ENCODE measurements at regions not wholly inside any gene's neighbourhood (a gene's known extent, or its start where the extent isn't known, plus 50 kb on each side); places are given as distances from the start of the nearest gene placed in this dataset.
"Not testable (repeated sequence)": the region's sequence is repeated elsewhere in the genome, so short reads cannot be mapped to it uniquely, and the experiment has no call there.

DNA sequence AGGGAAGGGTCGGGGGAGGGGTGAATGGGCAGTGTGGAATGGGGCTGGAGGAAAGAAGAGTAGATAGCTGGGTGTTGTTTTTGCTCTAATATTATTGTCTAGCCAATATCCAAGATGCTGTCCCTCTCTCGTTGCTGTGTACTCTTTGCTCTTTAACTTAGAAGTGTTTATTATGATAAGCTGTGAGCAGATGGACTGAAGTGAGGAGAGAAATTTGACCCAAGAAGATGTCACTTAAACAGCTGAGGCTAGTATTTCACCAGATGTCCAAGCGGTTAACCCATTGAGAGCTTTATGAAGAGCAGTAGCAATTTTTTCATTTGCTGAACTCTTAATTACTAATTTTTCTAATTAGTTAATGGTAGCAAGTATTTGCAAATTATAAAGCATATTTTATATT, 212.2 kb upstream of the TP63 start:
- H3K27ac Mint-ChIP-seq, result no peak overlapping the region
- peaks cover 17% of the 10 kb centered on the region for H3K9me3 Mint-ChIP-seq
- no peaks in the 10 kb centered on the region for H3K27me3 Mint-ChIP-seq (ENCODE audit: low read depth)
- DNase-seq (ENCODE audit: low spot score), result no peak
- peaks cover 7% of the 10 kb centered on the region for H3K36me3 Mint-ChIP-seq (ENCODE audit: low read depth)
- no peak overlapping the region for H3K4me3 Mint-ChIP-seq
- peaks cover 27% of the 10 kb centered on the region for H3K4me1 Mint-ChIP-seq (ENCODE audit: low read depth)

DNA sequence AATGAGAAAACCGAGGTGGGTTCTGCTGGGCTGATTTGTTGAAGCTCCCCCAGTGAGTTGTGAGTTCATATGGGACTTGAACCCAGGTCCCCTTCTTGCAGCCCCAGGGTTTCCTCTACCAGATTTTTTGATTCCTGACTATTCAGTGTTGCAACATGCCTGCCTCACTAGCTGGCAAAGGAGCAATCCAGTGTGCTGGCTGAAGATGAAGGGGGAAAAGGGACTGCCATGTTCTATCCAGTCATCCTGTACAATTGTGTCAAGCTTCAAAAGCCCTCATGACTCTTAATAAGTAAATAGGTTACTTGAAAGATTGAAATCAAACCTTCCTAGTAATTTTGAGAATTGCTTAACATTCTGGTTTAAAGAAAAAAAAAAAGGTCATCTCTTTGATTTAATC, 211.5 kb upstream of the TP63 start:
- Mint-ChIP-seq H3K4me3 (no peak overlapping the region), H3K27ac (no peak overlapping the region), H3K27me3 (ENCODE audit: low read depth) (no peaks in the 10 kb centered on the region), H3K9me3 (peaks cover 10% of the 10 kb centered on the region), H3K4me1 (ENCODE audit: low read depth) (peaks cover 30% of the 10 kb centered on the region), H3K36me3 (ENCODE audit: low read depth) (peaks cover 8% of the 10 kb centered on the region)
- DNase-seq (ENCODE audit: low spot score), result no peak

DNA sequence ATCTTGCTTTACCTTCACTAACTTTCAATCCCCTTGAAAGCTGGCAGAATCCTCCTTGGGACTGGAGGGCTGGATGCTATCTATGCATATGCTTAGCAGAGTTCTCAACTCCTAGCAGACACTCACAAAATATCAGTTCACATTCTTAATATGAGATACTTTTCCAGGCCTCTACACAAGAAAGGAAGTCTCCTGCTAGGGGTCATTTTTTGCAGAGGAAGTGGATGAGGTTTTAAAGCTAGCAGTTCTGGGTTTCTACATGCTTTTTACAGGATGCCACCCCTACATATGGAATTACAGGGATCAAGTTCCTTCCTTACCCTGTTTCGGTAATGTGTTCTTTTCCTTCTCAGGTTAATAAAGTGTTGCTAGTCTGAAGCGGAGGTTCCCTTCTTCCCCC, 206.3 kb upstream of the TP63 start:
- Mint-ChIP-seq H3K9me3 (peaks cover 17% of the 10 kb centered on the region), H3K4me1 (ENCODE audit: low read depth) (peaks cover 25% of the 10 kb centered on the region), H3K27ac (no peak overlapping the region), H3K27me3 (ENCODE audit: low read depth) (no peaks in the 10 kb centered on the region), H3K4me3 (no peak overlapping the region), H3K36me3 (ENCODE audit: low read depth) (peaks cover 21% of the 10 kb centered on the region)
- no peak for DNase-seq (ENCODE audit: low spot score)

DNA sequence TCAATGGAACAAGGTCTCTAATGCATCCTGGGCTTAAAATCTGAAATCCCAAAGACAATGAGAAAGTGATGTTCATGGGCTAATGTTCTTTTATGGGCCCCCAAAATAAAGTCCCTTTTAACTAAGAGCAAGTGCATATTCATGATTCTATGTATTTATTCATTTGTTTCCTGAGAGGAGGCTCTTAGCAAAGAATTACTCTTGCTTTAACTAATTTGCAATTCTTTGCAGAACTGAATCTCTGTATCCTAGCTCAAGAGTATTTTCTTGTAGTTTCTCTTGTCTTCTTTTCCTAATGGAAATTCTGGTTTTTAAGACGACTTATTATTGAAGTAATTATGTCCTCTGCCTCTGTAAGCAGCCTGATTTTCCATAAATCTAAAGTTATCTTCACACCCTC, 202.2 kb upstream of the TP63 start:
- DNase-seq (ENCODE audit: low spot score), result no peak
- no peaks in the 10 kb centered on the region for H3K27me3 Mint-ChIP-seq (ENCODE audit: low read depth)
- H3K4me1 Mint-ChIP-seq (ENCODE audit: low read depth), result peaks cover 21% of the 10 kb centered on the region
- no peak overlapping the region for H3K4me3 Mint-ChIP-seq
- H3K36me3 Mint-ChIP-seq (ENCODE audit: low read depth), result peaks cover 30% of the 10 kb centered on the region
- H3K27ac Mint-ChIP-seq, result no peak overlapping the region
- H3K9me3 Mint-ChIP-seq, result peaks cover 34% of the 10 kb centered on the region

DNA sequence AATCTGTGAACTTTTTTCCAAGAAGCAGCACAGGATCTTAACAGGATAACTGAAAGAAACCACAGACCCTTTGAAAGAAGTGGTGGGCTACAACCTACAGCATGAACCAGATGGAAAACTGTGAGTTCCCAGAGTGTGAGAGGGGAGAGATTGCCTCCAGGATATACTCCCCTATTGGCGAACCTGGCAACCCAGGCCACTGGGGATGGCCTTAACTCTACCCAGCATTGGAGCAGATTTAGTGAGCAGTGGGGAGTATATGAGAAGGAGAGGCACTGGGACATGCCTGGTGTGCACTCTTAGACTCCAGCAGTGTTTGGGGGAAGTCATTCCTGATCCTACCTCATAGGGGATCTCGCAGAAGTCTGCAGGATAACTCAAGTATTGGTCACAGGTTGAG, 201.0 kb upstream of the TP63 start:
- H3K4me3 Mint-ChIP-seq, result no peak overlapping the region
- no peak for DNase-seq (ENCODE audit: low spot score)
- H3K27ac Mint-ChIP-seq, result no peak overlapping the region
- H3K27me3 Mint-ChIP-seq (ENCODE audit: low read depth), result no peaks in the 10 kb centered on the region
- peaks cover 28% of the 10 kb centered on the region for H3K36me3 Mint-ChIP-seq (ENCODE audit: low read depth)
- H3K9me3 Mint-ChIP-seq, result peaks cover 45% of the 10 kb centered on the region
- peaks cover 13% of the 10 kb centered on the region for H3K4me1 Mint-ChIP-seq (ENCODE audit: low read depth)

DNA sequence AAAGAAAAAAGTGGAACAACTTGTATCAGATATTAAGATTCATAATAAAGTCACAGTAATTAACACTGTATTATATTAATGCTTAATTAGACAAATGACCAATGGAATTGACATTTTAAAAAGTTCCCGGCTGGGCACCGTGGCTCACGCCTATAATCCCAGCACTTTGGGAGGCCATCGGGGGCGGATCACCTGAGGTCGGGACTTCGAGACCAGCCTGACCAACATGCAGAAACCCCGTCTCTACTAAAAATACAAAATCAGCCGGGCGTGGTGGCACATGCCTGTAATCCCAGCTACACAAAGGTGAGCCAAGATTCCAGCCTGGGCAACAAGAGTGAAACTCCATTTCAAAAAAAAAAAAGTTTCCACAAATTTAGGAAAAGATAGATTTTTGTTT, 188.9 kb upstream of the TP63 start:
- H3K4me3 Mint-ChIP-seq; H3K27ac Mint-ChIP-seq; H3K36me3 Mint-ChIP-seq (ENCODE audit: low read depth); DNase-seq (ENCODE audit: low spot score); H3K4me1 Mint-ChIP-seq (ENCODE audit: low read depth); H3K27me3 Mint-ChIP-seq (ENCODE audit: low read depth): not testable (repeated sequence)
- H3K9me3 Mint-ChIP-seq, result peaks cover 16% of the 10 kb centered on the region

DNA sequence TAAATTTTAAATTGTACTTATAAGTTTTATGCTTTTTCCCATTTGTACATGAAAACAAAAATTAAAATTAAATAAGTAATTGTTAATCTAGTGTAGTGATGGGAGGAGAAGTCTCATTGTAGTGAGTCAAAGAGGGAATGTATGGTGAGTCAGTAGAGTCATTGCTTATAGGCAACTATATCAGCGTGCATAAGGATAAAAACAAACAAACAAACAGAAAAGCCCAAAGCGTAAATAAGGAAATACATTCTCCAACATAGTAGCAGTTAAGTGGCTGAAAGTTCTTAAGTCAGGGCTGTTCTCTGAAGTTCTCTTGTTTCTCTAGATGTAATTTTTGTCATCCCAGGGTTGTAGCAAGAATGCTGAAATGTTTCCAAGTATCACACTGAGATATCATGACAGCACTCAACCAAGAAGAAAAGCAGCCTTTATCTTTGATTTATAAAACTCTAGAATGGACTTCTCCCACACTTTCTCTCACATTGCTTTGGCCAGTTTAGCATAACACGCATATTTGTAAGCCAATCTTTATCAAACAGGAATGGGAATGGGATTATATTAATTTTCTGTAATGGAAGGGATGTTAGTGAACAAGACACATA, 184.1 kb upstream of the TP63 start:
- no peak for DNase-seq (ENCODE audit: low spot score)
- peaks cover 16% of the 10 kb centered on the region for H3K9me3 Mint-ChIP-seq
- peaks cover 4% of the 10 kb centered on the region for H3K4me1 Mint-ChIP-seq (ENCODE audit: low read depth)
- H3K27ac Mint-ChIP-seq, result no peak overlapping the region
- H3K4me3 Mint-ChIP-seq, result no peak overlapping the region
- peaks cover 10% of the 10 kb centered on the region for H3K36me3 Mint-ChIP-seq (ENCODE audit: low read depth)
- H3K27me3 Mint-ChIP-seq (ENCODE audit: low read depth), result no peaks in the 10 kb centered on the region

DNA sequence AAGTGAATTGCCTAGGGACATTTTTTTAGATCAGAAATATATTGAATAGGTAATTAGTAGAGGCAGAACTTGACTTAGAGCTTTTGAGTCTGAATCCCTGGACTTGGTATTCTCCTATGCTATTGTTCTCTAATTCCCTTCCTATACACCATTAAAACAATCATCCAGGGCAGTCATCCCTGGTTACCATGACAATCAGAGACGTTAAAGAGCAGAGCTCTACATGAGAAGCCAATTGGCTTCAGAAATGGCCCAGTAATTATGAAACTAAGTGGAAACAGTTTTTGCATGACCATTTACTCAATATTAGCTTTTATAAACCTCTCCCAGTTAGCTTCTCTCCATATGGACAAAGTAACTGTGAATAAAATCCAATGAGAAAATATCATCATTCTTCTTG, 182.1 kb upstream of the TP63 start:
- H3K27me3 Mint-ChIP-seq (ENCODE audit: low read depth), result no peaks in the 10 kb centered on the region
- H3K4me1 Mint-ChIP-seq (ENCODE audit: low read depth), result peaks cover 3% of the 10 kb centered on the region
- DNase-seq (ENCODE audit: low spot score), result no peak
- H3K9me3 Mint-ChIP-seq, result peaks cover 7% of the 10 kb centered on the region
- H3K4me3 Mint-ChIP-seq, result no peak overlapping the region
- H3K36me3 Mint-ChIP-seq (ENCODE audit: low read depth), result peaks cover 4% of the 10 kb centered on the region
- no peak overlapping the region for H3K27ac Mint-ChIP-seq

DNA sequence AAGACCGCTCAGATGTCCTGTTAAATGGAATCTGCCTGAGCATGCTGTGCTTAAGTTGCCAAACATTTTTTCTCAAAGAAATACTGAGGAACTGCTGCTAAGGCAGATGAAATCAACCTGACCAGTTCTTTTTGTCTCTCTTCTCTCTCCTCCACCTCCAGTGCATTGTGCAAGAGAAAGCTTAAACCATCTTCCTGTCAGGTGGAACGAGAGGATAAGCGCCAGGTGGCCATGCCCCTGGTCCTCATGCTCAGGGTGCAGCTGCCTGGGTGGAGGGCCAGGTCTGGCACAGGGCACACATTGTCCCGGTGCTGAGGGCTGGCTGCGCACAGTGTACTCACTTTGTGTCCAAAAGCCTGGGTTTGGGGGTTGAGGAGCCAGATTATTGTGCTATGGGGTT, 176.2 kb upstream of the TP63 start:
- no peak overlapping the region for H3K4me3 Mint-ChIP-seq

DNA sequence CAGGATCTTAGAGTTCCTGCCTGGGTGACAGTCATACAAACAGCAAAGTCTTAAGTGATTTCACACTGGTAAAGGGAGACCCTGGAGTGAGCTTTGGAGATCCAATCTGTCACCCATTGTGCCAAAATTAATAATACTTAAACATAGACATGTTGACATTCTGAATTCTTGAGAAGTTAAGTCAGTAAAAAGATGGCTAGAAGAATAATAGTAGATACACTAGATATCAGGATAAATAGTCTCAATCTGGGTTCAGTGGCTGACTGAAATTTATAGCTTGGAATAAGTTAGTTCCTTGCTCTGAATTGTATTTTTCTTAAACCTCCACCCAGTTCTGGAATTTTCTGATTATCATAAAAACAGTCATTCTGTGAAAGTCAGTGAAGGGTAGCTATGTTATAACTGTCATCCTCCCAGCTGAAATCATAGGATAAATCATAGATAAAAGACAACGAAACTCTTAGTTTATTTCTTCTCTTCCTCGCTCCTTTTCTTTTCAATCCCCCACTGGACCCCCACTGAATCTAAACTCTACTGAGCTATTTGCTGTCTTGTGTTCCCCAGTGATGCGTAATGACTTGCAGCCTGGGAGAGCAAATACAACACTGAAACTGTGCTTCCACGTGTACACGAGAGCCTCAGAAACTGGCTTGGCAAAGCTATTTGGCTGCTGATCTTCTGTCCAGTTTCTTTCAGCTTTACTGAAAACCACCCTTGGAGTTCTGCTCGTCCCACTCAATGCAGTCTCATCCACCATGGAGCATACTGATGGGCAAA, 175.4 kb upstream of the TP63 start:
- Mint-ChIP-seq H3K27ac (no peak overlapping the region), H3K4me3 (no peak overlapping the region), H3K36me3 (ENCODE audit: low read depth) (peaks cover 3% of the 10 kb centered on the region), H3K4me1 (ENCODE audit: low read depth) (peaks cover 4% of the 10 kb centered on the region), H3K9me3 (peaks cover 11% of the 10 kb centered on the region), H3K27me3 (ENCODE audit: low read depth) (no peaks in the 10 kb centered on the region)
- DNase-seq (ENCODE audit: low spot score), result no peak

More for the DNA sequence above, 176.2 kb upstream of the TP63 start:
- Mint-ChIP-seq H3K9me3 (peaks cover 11% of the 10 kb centered on the region), H3K27ac (no peak overlapping the region), H3K36me3 (ENCODE audit: low read depth) (peaks cover 3% of the 10 kb centered on the region), H3K4me1 (ENCODE audit: low read depth) (peaks cover 2% of the 10 kb centered on the region), H3K27me3 (ENCODE audit: low read depth) (no peaks in the 10 kb centered on the region)
- no peak for DNase-seq (ENCODE audit: low spot score)

DNA sequence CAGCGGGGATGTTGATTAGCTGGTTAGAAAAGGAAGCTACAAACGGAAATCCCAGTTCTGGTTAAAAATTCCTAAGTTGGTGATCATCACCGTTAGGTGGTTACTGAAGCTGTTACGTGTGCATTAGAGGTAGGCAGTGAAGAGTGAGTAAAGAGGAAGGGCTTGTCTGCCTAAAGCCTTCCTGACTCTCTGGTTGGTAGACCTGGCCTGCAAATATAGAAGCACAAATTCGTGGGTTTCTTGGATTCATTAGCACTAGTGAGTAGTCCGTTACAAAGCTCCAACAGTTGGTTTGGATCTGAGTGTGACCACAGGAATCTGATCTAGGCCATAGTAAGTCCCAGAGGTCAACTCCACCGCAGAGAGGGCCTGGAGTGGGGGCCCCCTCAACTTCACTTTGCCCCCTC, 174.0 kb upstream of the TP63 start:
- H3K4me3 Mint-ChIP-seq, result no peak overlapping the region
- H3K36me3 Mint-ChIP-seq (ENCODE audit: low read depth), result peaks cover 3% of the 10 kb centered on the region
- no peak for DNase-seq (ENCODE audit: low spot score)
- peaks cover 4% of the 10 kb centered on the region for H3K4me1 Mint-ChIP-seq (ENCODE audit: low read depth)
- peaks cover 11% of the 10 kb centered on the region for H3K9me3 Mint-ChIP-seq
- no peaks in the 10 kb centered on the region for H3K27me3 Mint-ChIP-seq (ENCODE audit: low read depth)
- H3K27ac Mint-ChIP-seq, result no peak overlapping the region

DNA sequence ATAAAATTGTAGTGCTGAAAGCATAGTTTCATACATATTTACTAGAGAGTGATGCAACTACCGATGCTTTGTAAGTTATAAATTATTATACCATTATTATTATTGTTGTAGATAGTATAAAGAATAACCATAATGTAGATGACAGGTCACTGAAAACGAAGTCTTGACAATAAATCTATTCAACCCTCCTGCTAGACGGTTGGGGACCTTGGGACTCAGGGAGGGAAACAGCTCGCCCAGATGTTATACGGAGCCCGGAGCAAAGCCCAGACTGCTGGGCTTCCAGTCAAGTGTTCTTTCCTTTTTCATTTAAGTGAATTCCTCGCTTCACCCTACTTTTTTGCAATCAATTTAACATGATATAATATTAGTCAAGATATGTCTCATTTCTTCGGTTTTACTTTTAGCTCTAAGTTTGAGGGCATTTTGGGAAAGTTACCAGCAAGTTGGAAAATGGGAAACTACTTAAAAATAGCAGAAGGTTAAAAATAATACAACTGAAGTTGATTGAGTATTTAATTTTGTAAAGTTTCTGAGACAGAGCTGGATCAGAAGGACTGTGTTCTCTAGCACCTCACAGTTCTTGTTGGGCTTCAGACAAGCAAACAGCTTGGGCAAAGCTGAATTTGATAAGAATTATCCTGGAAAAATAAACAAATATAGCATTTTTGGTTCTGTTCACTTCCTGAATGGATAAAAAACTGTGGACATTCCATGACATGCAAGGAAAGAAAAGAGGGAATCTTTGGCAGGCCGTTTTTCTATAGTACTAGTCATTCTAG, 173.4 kb upstream of the TP63 start:
- peaks cover 3% of the 10 kb centered on the region for H3K36me3 Mint-ChIP-seq (ENCODE audit: low read depth)
- peaks cover 11% of the 10 kb centered on the region for H3K9me3 Mint-ChIP-seq
- DNase-seq (ENCODE audit: low spot score), result no peak
- H3K27me3 Mint-ChIP-seq (ENCODE audit: low read depth), result no peaks in the 10 kb centered on the region
- no peak overlapping the region for H3K4me3 Mint-ChIP-seq
- peaks cover 8% of the 10 kb centered on the region for H3K4me1 Mint-ChIP-seq (ENCODE audit: low read depth)
- no peak overlapping the region for H3K27ac Mint-ChIP-seq

DNA sequence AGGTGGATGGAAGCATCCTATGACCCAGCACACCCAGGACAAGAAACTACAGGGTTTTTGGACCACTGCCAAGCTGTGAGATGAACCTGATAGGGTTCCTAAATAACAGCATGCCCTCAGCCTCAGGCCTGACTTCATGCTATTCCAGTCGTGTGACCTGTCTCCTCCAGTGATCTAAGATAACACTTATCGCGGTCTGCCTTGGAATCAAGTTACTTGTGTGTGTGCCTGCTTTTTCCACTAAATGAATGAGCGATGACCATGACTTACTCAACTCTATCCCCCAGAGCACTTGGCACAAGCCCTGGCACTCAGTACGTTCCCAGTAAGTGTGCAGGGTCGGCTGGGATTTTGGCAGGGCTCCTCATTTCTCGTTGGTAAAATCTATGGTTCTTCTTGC, 172.7 kb upstream of the TP63 start:
- no peak overlapping the region for H3K4me3 Mint-ChIP-seq
- DNase-seq (ENCODE audit: low spot score), result no peak
- peaks cover 3% of the 10 kb centered on the region for H3K36me3 Mint-ChIP-seq (ENCODE audit: low read depth)
- no peaks in the 10 kb centered on the region for H3K27me3 Mint-ChIP-seq (ENCODE audit: low read depth)
- H3K27ac Mint-ChIP-seq, result no peak overlapping the region
- H3K9me3 Mint-ChIP-seq, result peaks cover 11% of the 10 kb centered on the region
- peaks cover 9% of the 10 kb centered on the region for H3K4me1 Mint-ChIP-seq (ENCODE audit: low read depth)

DNA sequence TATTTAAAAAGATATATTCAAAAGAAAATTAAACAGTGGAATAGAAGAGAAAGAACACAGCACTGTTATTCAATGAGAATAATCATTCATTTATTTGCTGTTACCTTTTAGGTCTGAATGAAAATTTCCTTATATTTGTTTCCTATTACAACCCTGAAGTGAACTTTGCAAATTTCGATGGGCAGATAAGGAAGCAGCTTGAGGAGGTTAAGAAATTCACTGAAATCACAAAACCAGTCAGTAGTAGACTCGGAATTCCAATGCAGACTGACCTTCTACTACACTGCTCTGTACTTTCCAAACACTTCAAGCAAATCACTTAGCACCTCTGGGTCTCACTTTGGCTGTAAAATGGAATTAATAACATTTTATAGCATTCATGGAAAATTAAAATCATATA, 172.0 kb upstream of the TP63 start:
- H3K9me3 Mint-ChIP-seq, result peaks cover 11% of the 10 kb centered on the region
- DNase-seq (ENCODE audit: low spot score), result no peak
- peaks cover 7% of the 10 kb centered on the region for H3K4me1 Mint-ChIP-seq (ENCODE audit: low read depth)
- H3K27me3 Mint-ChIP-seq (ENCODE audit: low read depth), result no peaks in the 10 kb centered on the region
- peaks cover 3% of the 10 kb centered on the region for H3K36me3 Mint-ChIP-seq (ENCODE audit: low read depth)
- H3K27ac Mint-ChIP-seq, result no peak overlapping the region
- no peak overlapping the region for H3K4me3 Mint-ChIP-seq
